ENCODE measurements at regions not wholly inside any gene's neighbourhood (a gene's known extent, or its start where the extent isn't known, plus 50 kb on each side); places are given as distances from the start of the nearest gene placed in this dataset.

- no peaks in the 10 kb centered on the region for H3K27me3 ChIP-seq (ENCODE audit: control insufficient read depth in 2 of 2, insufficient read depth in 1 of 2, low read length in 1 of 2)
- H3K9me3 ChIP-seq (ENCODE audit: control insufficient read depth in 2 of 2, insufficient read depth in 1 of 2, low read length in 1 of 2) = no peaks in the 10 kb centered on the region
- no peaks in the 10 kb centered on the region for H3K36me3 ChIP-seq (ENCODE audit: control insufficient read depth in 2 of 2, insufficient read depth in 2 of 2, low read length in 1 of 2)
- H3K4me1 ChIP-seq (ENCODE audit: control insufficient read depth in 2 of 2, insufficient read depth in 2 of 2, low read length in 2 of 2) = no peaks in the 10 kb centered on the region
- H3K27ac ChIP-seq (ENCODE audit: low read depth in 1 of 2, low read length in 1 of 2) = no peak overlapping the region
- WGBS = 92% methylated on average over 10 of the region's 10 CpGs
- H3K4me3 ChIP-seq (ENCODE audit: low read length in 2 of 2) = no peak overlapping the region
- no peak for DNase-seq (ENCODE audit: low read depth in 6 of 9, low spot score in 9 of 9)
These were observed 271.2 kb downstream of the GLI2 start for GRCh38 chr2:121006743-121007489.

- DNase-seq (ENCODE audit: low read depth in 6 of 9, low spot score in 9 of 9) = no peak
- no peak overlapping the region for H3K4me3 ChIP-seq (ENCODE audit: low read length in 2 of 2)
These were observed 271.8 kb downstream of the GLI2 start for GRCh38 chr2:121007490-121007853.

GRCh38 chr2:121008975-121009374 is 273.3 kb downstream of the GLI2 start:
- WGBS = 88% methylated on average over 5 of the region's 5 CpGs
- no peak overlapping the region for H3K4me3 ChIP-seq (ENCODE audit: low read length in 2 of 2)
- H3K9me3 ChIP-seq (ENCODE audit: control insufficient read depth in 2 of 2, insufficient read depth in 1 of 2, low read length in 1 of 2) = no peaks in the 10 kb centered on the region
- no peaks in the 10 kb centered on the region for H3K27me3 ChIP-seq (ENCODE audit: control insufficient read depth in 2 of 2, insufficient read depth in 1 of 2, low read length in 1 of 2)
- no peak for DNase-seq (ENCODE audit: low read depth in 6 of 9, low spot score in 9 of 9)
- H3K27ac ChIP-seq (ENCODE audit: low read depth in 1 of 2, low read length in 1 of 2) = no peak overlapping the region
- H3K36me3 ChIP-seq (ENCODE audit: control insufficient read depth in 2 of 2, insufficient read depth in 2 of 2, low read length in 1 of 2) = no peaks in the 10 kb centered on the region
- no peaks in the 10 kb centered on the region for H3K4me1 ChIP-seq (ENCODE audit: control insufficient read depth in 2 of 2, insufficient read depth in 2 of 2, low read length in 2 of 2)

More at GRCh38 chr2:121007490-121007853, 271.8 kb downstream of the GLI2 start:
- Histone ChIP-seq H3K4me1 (ENCODE audit: control insufficient read depth in 2 of 2, insufficient read depth in 2 of 2, low read length in 2 of 2) (no peaks in the 10 kb centered on the region), H3K9me3 (ENCODE audit: control insufficient read depth in 2 of 2, insufficient read depth in 1 of 2, low read length in 1 of 2) (no peaks in the 10 kb centered on the region), H3K27ac (ENCODE audit: low read depth in 1 of 2, low read length in 1 of 2) (no peak overlapping the region), H3K36me3 (ENCODE audit: control insufficient read depth in 2 of 2, insufficient read depth in 2 of 2, low read length in 1 of 2) (no peaks in the 10 kb centered on the region), H3K27me3 (ENCODE audit: control insufficient read depth in 2 of 2, insufficient read depth in 1 of 2, low read length in 1 of 2) (no peaks in the 10 kb centered on the region)
- WGBS = 89% methylated on average over 2 of the region's 2 CpGs

GRCh38 chr2:121010998-121011397 is 274.0 kb downstream of the TFCP2L1 start:
- Histone ChIP-seq H3K4me3 (ENCODE audit: low read length in 2 of 2) (no peak overlapping the region), H3K4me1 (ENCODE audit: control insufficient read depth in 2 of 2, insufficient read depth in 2 of 2, low read length in 2 of 2) (no peaks in the 10 kb centered on the region), H3K9me3 (ENCODE audit: control insufficient read depth in 2 of 2, insufficient read depth in 1 of 2, low read length in 1 of 2) (no peaks in the 10 kb centered on the region), H3K36me3 (ENCODE audit: control insufficient read depth in 2 of 2, insufficient read depth in 2 of 2, low read length in 1 of 2) (no peaks in the 10 kb centered on the region), H3K27me3 (ENCODE audit: control insufficient read depth in 2 of 2, insufficient read depth in 1 of 2, low read length in 1 of 2) (no peaks in the 10 kb centered on the region), H3K27ac (ENCODE audit: low read depth in 1 of 2, low read length in 1 of 2) (no peak overlapping the region)
- no peak for DNase-seq (ENCODE audit: low read depth in 6 of 9, low spot score in 9 of 9)

GRCh38 chr2:121014876-121015275 is 270.1 kb downstream of the TFCP2L1 start:
- DNase-seq (ENCODE audit: low read depth in 6 of 9, low spot score in 9 of 9) = no peak
- Histone ChIP-seq H3K27me3 (ENCODE audit: control insufficient read depth in 2 of 2, insufficient read depth in 1 of 2, low read length in 1 of 2) (peaks cover 0 to 3% of the 10 kb centered on the region in 2 donors), H3K4me1 (ENCODE audit: control insufficient read depth in 2 of 2, insufficient read depth in 2 of 2, low read length in 2 of 2) (no peaks in the 10 kb centered on the region), H3K36me3 (ENCODE audit: control insufficient read depth in 2 of 2, insufficient read depth in 2 of 2, low read length in 1 of 2) (no peaks in the 10 kb centered on the region), H3K9me3 (ENCODE audit: control insufficient read depth in 2 of 2, insufficient read depth in 1 of 2, low read length in 1 of 2) (no peaks in the 10 kb centered on the region), H3K27ac (ENCODE audit: low read depth in 1 of 2, low read length in 1 of 2) (no peak overlapping the region), H3K4me3 (ENCODE audit: low read length in 2 of 2) (no peak overlapping the region)
- WGBS = 97% methylated on average over 3 of the region's 3 CpGs

GRCh38 chr2:121015971-121016485 is 269.0 kb downstream of the TFCP2L1 start:
- Histone ChIP-seq H3K9me3 (ENCODE audit: control insufficient read depth in 2 of 2, insufficient read depth in 1 of 2, low read length in 1 of 2) (no peaks in the 10 kb centered on the region), H3K36me3 (ENCODE audit: control insufficient read depth in 2 of 2, insufficient read depth in 2 of 2, low read length in 1 of 2) (no peaks in the 10 kb centered on the region), H3K4me1 (ENCODE audit: control insufficient read depth in 2 of 2, insufficient read depth in 2 of 2, low read length in 2 of 2) (no peaks in the 10 kb centered on the region), H3K27ac (ENCODE audit: low read depth in 1 of 2, low read length in 1 of 2) (no peak overlapping the region), H3K4me3 (ENCODE audit: low read length in 2 of 2) (no peak overlapping the region), H3K27me3 (ENCODE audit: control insufficient read depth in 2 of 2, insufficient read depth in 1 of 2, low read length in 1 of 2) (peaks cover 0 to 3% of the 10 kb centered on the region in 2 donors)
- no peak for DNase-seq (ENCODE audit: low read depth in 6 of 9, low spot score in 9 of 9)
- 95% methylated on average over 7 of the region's 7 CpGs for WGBS

- Histone ChIP-seq H3K27me3 (ENCODE audit: control insufficient read depth in 2 of 2, insufficient read depth in 1 of 2, low read length in 1 of 2) (peaks cover 0 to 3% of the 10 kb centered on the region in 2 donors), H3K27ac (ENCODE audit: low read depth in 1 of 2, low read length in 1 of 2) (no peak overlapping the region), H3K9me3 (ENCODE audit: control insufficient read depth in 2 of 2, insufficient read depth in 1 of 2, low read length in 1 of 2) (no peaks in the 10 kb centered on the region), H3K4me3 (ENCODE audit: low read length in 2 of 2) (no peak overlapping the region), H3K4me1 (ENCODE audit: control insufficient read depth in 2 of 2, insufficient read depth in 2 of 2, low read length in 2 of 2) (no peaks in the 10 kb centered on the region), H3K36me3 (ENCODE audit: control insufficient read depth in 2 of 2, insufficient read depth in 2 of 2, low read length in 1 of 2) (no peaks in the 10 kb centered on the region)
- no peak for DNase-seq (ENCODE audit: low read depth in 6 of 9, low spot score in 9 of 9)
- WGBS = 86% methylated on average over 7 of the region's 7 CpGs
These were observed 267.6 kb downstream of the TFCP2L1 start for GRCh38 chr2:121017396-121017795.

GRCh38 chr2:121018136-121019061 is 266.6 kb downstream of the TFCP2L1 start:
- no peaks in the 10 kb centered on the region for H3K36me3 ChIP-seq (ENCODE audit: control insufficient read depth in 2 of 2, insufficient read depth in 2 of 2, low read length in 1 of 2)
- DNase-seq (ENCODE audit: low read depth in 6 of 9, low spot score in 9 of 9) = no peak
- peaks cover 0 to 3% of the 10 kb centered on the region in 2 donors for H3K27me3 ChIP-seq (ENCODE audit: control insufficient read depth in 2 of 2, insufficient read depth in 1 of 2, low read length in 1 of 2)
- no peaks in the 10 kb centered on the region for H3K4me1 ChIP-seq (ENCODE audit: control insufficient read depth in 2 of 2, insufficient read depth in 2 of 2, low read length in 2 of 2)
- no peak overlapping the region for H3K4me3 ChIP-seq (ENCODE audit: low read length in 2 of 2)
- H3K9me3 ChIP-seq (ENCODE audit: control insufficient read depth in 2 of 2, insufficient read depth in 1 of 2, low read length in 1 of 2) = no peaks in the 10 kb centered on the region
- H3K27ac ChIP-seq (ENCODE audit: low read depth in 1 of 2, low read length in 1 of 2) = no peak overlapping the region
- WGBS = 75% methylated on average over 45 of the region's 45 CpGs

- Histone ChIP-seq H3K36me3 (ENCODE audit: control insufficient read depth in 2 of 2, insufficient read depth in 2 of 2, low read length in 1 of 2) (no peaks in the 10 kb centered on the region), H3K27me3 (ENCODE audit: control insufficient read depth in 2 of 2, insufficient read depth in 1 of 2, low read length in 1 of 2) (peaks cover 0 to 3% of the 10 kb centered on the region in 2 donors), H3K27ac (ENCODE audit: low read depth in 1 of 2, low read length in 1 of 2) (no peak overlapping the region), H3K4me1 (ENCODE audit: control insufficient read depth in 2 of 2, insufficient read depth in 2 of 2, low read length in 2 of 2) (no peaks in the 10 kb centered on the region), H3K9me3 (ENCODE audit: control insufficient read depth in 2 of 2, insufficient read depth in 1 of 2, low read length in 1 of 2) (no peaks in the 10 kb centered on the region), H3K4me3 (ENCODE audit: low read length in 2 of 2) (no peak overlapping the region)
- WGBS = 88% methylated on average over 12 of the region's 12 CpGs
- no peak for DNase-seq (ENCODE audit: low read depth in 6 of 9, low spot score in 9 of 9)
These were observed 265.9 kb downstream of the TFCP2L1 start for GRCh38 chr2:121019071-121019470.

Measured in thymus (tissue), 11 donors.